H1 (cell line): ENCODE measurements at regions not wholly inside any gene's neighbourhood (a gene's known extent, or its start where the extent isn't known, plus 50 kb on each side); places are given as distances from the start of the nearest gene placed in this dataset.

ENCODE experiments used
- BRCA1 ChIP-seq: IDR thresholded peaks from 2 replicates; pipeline ENCODE4 v1.6.1; 2012; ENCODE audit warnings: low read depth, low read length, improper control_type of control experiment
- CHD1 ChIP-seq: IDR thresholded peaks from 2 replicates; pipeline ENCODE4 v1.6.1; 2012; ENCODE audit warnings: low read depth, low read length, improper control_type of control experiment
- FOSL1 ChIP-seq: IDR thresholded peaks from 2 replicates; pipeline ENCODE4 v1.6.1; 2011; ENCODE audit warnings: mild to moderate bottlenecking, low read depth, low read length, moderate library complexity; ENCODE audit not compliant: insufficient read depth
- GABPA ChIP-seq: IDR thresholded peaks from 2 replicates; pipeline ENCODE4 v1.6.1; 2011; ENCODE audit warnings: mild to moderate bottlenecking, low read length, moderate library complexity, borderline replicate concordance; ENCODE audit not compliant: insufficient read depth
- POLR2A ChIP-seq, 2 experiments: IDR thresholded peaks; 1 replicate in 1 of 2; 2 replicates in 1 of 2; pipeline ENCODE4 v1.6.1; 2011; ENCODE audit warnings: low read depth in 2 of 2, low read length in 2 of 2, mild to moderate bottlenecking in 2 of 2; ENCODE audit errors: control extremely low read depth in 1 of 2

DNA sequence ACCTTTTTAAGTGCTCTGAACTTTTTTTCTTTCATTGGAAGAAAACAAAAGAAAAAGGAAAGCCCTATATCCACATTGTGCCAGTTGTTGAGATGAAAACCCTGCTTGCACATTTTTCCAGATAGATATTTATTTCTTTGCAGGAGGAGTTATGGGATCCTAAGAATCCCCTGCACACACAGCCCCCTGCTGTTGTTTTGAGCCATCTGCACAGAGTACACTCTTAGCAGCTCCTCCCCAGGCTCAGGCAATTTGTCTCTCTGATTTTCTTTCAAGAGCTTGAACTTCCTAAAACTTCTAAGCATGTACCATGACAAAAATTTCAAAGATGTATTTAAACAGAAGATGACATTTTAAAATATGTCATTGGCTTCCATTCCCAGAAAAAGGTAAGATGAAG lies 436.9 kb downstream of the METTL4 start:
- no peak for TF ChIP-seq CHD1
- TF ChIP-seq BRCA1 = no peak
- no peak for TF ChIP-seq GABPA
- TF ChIP-seq FOSL1 = no peak
- TF ChIP-seq POLR2A (IDR thresholded peaks at IDR 0.05; ENCODE audit: control extremely low read depth in 1 of 2, low read depth in 2 of 2, low read length in 2 of 2) = no peak
